HepG2 (cell line): ENCODE measurements at regions not wholly inside any gene's neighbourhood (a gene's known extent, or its start where the extent isn't known, plus 50 kb on each side); places are given as distances from the start of the nearest gene placed in this dataset.
"Not testable (repeated sequence)": the region's sequence is repeated elsewhere in the genome, so short reads cannot be mapped to it uniquely, and the experiment has no call there.

Experiments used
- CEBPG ChIP-seq: IDR thresholded peaks from 2 replicates; pipeline ENCODE4 v1.6.1; 2016
- FOSL2 ChIP-seq: sonication (generic); formaldehyde crosslinking; IDR thresholded peaks from 2 replicates; pipeline ENCODE4 v1.4.0; 2020; ENCODE audit warnings: missing genetic modification reagents
- KAT8 ChIP-seq: IDR thresholded peaks from 2 replicates; pipeline ENCODE4 v1.6.1; 2016; ENCODE audit warnings: missing genetic modification reagents, missing compliant biosample characterization
- LCORL ChIP-seq, 2 experiments: fragments of 450-650 bp in 1 of 2; sonication (generic) in 1 of 2; formaldehyde crosslinking in 1 of 2; IDR thresholded peaks; 2 replicates each; pipeline versions ENCODE4 v1.5.0 to v1.6.1; 2017 to 2020; ENCODE audit warnings: antibody characterized with exemption in 1 of 2, missing genetic modification reagents in 1 of 2
- MED13 ChIP-seq: sonication (generic); formaldehyde crosslinking; IDR thresholded peaks from 2 replicates; pipeline ENCODE4 v1.5.0; 2020; ENCODE audit warnings: missing genetic modification reagents
- MIXL1 ChIP-seq: IDR thresholded peaks from 2 replicates; pipeline ENCODE4 v1.6.1; 2016
- NR2C2 ChIP-seq: sonication (generic); formaldehyde crosslinking; IDR thresholded peaks from 2 replicates; pipeline ENCODE4 v1.4.0; 2020; ENCODE audit warnings: missing genetic modification reagents, mild to moderate bottlenecking, moderate library complexity, borderline replicate concordance
- NR2F6 ChIP-seq, 2 experiments: IDR thresholded peaks; 2 replicates each; pipeline ENCODE4 v1.6.1; 2016; ENCODE audit warnings: antibody characterized with exemption in 1 of 2, mild to moderate bottlenecking in 1 of 2
- SAP130 ChIP-seq: IDR thresholded peaks from 2 replicates; pipeline ENCODE4 v1.6.1; 2016; ENCODE audit warnings: low read depth
- SP5 ChIP-seq: IDR thresholded peaks from 2 replicates; pipeline ENCODE4 v1.6.1; 2016; ENCODE audit warnings: low read depth, borderline replicate concordance
- TBX3 ChIP-seq: fragments of 450-650 bp; IDR thresholded peaks from 2 replicates; pipeline ENCODE4 v1.6.1; 2017; ENCODE audit warnings: antibody characterized with exemption, mild to moderate bottlenecking, inconsistent platforms, borderline replicate concordance
- THAP11 ChIP-seq: IDR thresholded peaks from 2 replicates; pipeline ENCODE4 v1.6.1; 2016; ENCODE audit warnings: missing biosample characterization, missing genetic modification reagents
- ZNF614 ChIP-seq: IDR thresholded peaks from 2 replicates; pipeline ENCODE4 v1.6.1; 2018; ENCODE audit warnings: missing biosample characterization, missing genetic modification reagents, inconsistent platforms, borderline replicate concordance
- ZNF792 ChIP-seq: IDR thresholded peaks from 2 replicates; pipeline ENCODE4 v1.6.1; 2016
- ZSCAN9 ChIP-seq: IDR thresholded peaks from 2 replicates; pipeline ENCODE4 v1.6.1; 2016; ENCODE audit warnings: borderline replicate concordance
- TF ChIP-seq, protein P1 (sequence below): IDR thresholded peaks from 2 replicates; pipeline ENCODE4 v1.6.1; 2016
- TF ChIP-seq, protein P2 (sequence below), 2 experiments: fragments of 450-650 bp in 1 of 2; sonication (generic) in 1 of 2; formaldehyde crosslinking; IDR thresholded peaks; 2 replicates each; pipeline versions ENCODE4 v1.5.0 to v1.8.0; 2020 to 2022; ENCODE audit warnings: mild to moderate bottlenecking in 1 of 2, missing genetic modification reagents in 1 of 2
- TF ChIP-seq, protein P3 (sequence below), 2 experiments: sonication (generic) in 1 of 2; formaldehyde crosslinking in 1 of 2; IDR thresholded peaks; 2 replicates each; pipeline versions ENCODE4 v1.4.0 to v1.6.1; 2018 to 2020; ENCODE audit warnings: missing genetic modification reagents in 2 of 2, borderline replicate concordance in 1 of 2, low read depth in 1 of 2, mild to moderate bottlenecking in 1 of 2, missing biosample characterization in 1 of 2
- TF ChIP-seq, protein P4 (sequence below): sonication (generic); formaldehyde crosslinking; IDR thresholded peaks from 2 replicates; pipeline ENCODE4 v1.5.0; 2020; ENCODE audit warnings: missing genetic modification reagents
- TF ChIP-seq, protein P5 (sequence below): sonication (generic); formaldehyde crosslinking; IDR thresholded peaks from 2 replicates; pipeline ENCODE4 v1.9.0; 2022; ENCODE audit warnings: missing genetic modification reagents, mild to moderate bottlenecking, borderline replicate concordance
- TF ChIP-seq, protein P6 (sequence below): IDR thresholded peaks from 2 replicates; pipeline ENCODE4 v1.6.1; 2016; ENCODE audit warnings: missing genetic modification reagents, missing compliant biosample characterization
- TF ChIP-seq, protein P7 (sequence below): IDR thresholded peaks from 2 replicates; pipeline ENCODE4 v1.6.1; 2016

DNA sequence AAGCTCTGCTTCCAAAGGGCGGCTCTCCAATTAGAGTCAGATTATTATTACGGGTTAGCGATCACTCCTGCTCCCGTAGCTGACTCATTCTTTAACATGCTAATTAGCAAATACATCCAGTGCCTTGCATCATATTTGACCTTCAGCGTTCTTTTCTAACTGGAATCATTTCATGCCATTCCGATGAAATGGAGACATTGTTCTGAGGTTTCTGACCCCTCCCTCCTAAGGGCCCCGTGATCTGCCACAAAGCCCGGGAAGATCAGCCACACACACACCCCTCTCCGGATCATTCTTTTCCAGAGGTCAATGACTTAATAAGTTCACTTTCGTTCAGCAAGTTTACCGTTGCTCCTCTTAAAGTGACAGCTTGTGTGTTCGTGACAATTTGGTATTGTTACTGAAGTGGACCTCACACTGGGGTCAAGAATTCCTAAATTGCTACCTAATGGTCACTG is 200.4 kb downstream of the RTP5 start (continued):
- TF ChIP-seq ZNF792 (peak; percentile 58), MIXL1 (CRISPR knock-in tag) (peak; percentile 26; the same call in 1 of the 2 replicates), SP5 (CRISPR knock-in tag) (peak; percentile 46; the same call in 1 of the 2 replicates), LCORL (IDR thresholded peaks at IDR 0.05) (peak; percentile 59; the same call in 1 of the 2 replicates), THAP11 (CRISPR knock-in tag) (peak; percentile 34; the same call in 1 of the 2 replicates), ZSCAN9 (CRISPR knock-in tag) (0 out of 2 replicates have a peak, but pooled peaks have one; percentile 29), CEBPG (CRISPR knock-in tag) (peak; percentile 85), KAT8 (CRISPR knock-in tag) (peak; percentile 42; the same call in 1 of the 2 replicates), SAP130 (CRISPR knock-in tag) (peak; percentile 70), NR2F6 (IDR thresholded peaks at IDR 0.05) (peak; percentile 75), NR2F6 (CRISPR knock-in tag; IDR thresholded peaks at IDR 0.05) (peak; percentile 76), FOSL2 (peak; percentile 89), ZNF614 (CRISPR knock-in tag) (0 out of 2 replicates have a peak, but pooled peaks have one; percentile 22), MED13 (peak; percentile 37; the same call in 1 of the 2 replicates), TBX3 (0 out of 2 replicates have a peak, but pooled peaks have one; percentile 19), NR2C2 (CRISPR knock-in tag) (peak; percentile 47; the same call in 1 of the 2 replicates)
- TF ChIP-seq, protein P1, sequence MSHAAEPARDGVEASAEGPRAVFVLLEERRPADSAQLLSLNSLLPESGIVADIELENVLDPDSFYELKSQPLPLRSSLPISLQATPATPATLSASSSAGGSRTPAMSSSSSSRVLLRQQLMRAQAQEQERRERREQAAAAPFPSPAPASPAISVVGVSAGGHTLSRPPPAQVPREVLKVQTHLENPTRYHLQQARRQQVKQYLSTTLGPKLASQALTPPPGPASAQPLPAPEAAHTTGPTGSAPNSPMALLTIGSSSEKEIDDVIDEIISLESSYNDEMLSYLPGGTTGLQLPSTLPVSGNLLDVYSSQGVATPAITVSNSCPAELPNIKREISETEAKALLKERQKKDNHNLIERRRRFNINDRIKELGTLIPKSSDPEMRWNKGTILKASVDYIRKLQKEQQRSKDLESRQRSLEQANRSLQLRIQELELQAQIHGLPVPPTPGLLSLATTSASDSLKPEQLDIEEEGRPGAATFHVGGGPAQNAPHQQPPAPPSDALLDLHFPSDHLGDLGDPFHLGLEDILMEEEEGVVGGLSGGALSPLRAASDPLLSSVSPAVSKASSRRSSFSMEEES, result peak; percentile 89
- TF ChIP-seq, protein P2, sequence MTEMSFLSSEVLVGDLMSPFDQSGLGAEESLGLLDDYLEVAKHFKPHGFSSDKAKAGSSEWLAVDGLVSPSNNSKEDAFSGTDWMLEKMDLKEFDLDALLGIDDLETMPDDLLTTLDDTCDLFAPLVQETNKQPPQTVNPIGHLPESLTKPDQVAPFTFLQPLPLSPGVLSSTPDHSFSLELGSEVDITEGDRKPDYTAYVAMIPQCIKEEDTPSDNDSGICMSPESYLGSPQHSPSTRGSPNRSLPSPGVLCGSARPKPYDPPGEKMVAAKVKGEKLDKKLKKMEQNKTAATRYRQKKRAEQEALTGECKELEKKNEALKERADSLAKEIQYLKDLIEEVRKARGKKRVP (CRISPR knock-in tag; IDR thresholded peaks at IDR 0.05), result peak in 1 of 2 experiments; percentile 92; a peak in 2 of 4 replicates
- TF ChIP-seq, protein P3, sequence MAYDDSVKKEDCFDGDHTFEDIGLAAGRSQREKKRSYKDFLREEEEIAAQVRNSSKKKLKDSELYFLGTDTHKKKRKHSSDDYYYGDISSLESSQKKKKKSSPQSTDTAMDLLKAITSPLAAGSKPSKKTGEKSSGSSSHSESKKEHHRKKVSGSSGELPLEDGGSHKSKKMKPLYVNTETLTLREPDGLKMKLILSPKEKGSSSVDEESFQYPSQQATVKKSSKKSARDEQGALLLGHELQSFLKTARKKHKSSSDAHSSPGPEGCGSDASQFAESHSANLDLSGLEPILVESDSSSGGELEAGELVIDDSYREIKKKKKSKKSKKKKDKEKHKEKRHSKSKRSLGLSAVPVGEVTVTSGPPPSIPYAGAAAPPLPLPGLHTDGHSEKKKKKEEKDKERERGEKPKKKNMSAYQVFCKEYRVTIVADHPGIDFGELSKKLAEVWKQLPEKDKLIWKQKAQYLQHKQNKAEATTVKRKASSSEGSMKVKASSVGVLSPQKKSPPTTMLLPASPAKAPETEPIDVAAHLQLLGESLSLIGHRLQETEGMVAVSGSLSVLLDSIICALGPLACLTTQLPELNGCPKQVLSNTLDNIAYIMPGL (CRISPR knock-in tag; IDR thresholded peaks at IDR 0.05; ENCODE audit: borderline replicate concordance in 1 of 2, low read depth in 1 of 2), result peak in 1 of 2 experiments; percentile 21; a peak in 1 of 4 replicates
- TF ChIP-seq, protein P4, sequence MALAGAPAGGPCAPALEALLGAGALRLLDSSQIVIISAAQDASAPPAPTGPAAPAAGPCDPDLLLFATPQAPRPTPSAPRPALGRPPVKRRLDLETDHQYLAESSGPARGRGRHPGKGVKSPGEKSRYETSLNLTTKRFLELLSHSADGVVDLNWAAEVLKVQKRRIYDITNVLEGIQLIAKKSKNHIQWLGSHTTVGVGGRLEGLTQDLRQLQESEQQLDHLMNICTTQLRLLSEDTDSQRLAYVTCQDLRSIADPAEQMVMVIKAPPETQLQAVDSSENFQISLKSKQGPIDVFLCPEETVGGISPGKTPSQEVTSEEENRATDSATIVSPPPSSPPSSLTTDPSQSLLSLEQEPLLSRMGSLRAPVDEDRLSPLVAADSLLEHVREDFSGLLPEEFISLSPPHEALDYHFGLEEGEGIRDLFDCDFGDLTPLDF (CRISPR knock-in tag), result peak; percentile 36; the same call in 1 of the 2 replicates
- not testable (repeated sequence) for TF ChIP-seq LCORL (CRISPR knock-in tag; IDR thresholded peaks at IDR 0.05)
- TF ChIP-seq, protein P5, sequence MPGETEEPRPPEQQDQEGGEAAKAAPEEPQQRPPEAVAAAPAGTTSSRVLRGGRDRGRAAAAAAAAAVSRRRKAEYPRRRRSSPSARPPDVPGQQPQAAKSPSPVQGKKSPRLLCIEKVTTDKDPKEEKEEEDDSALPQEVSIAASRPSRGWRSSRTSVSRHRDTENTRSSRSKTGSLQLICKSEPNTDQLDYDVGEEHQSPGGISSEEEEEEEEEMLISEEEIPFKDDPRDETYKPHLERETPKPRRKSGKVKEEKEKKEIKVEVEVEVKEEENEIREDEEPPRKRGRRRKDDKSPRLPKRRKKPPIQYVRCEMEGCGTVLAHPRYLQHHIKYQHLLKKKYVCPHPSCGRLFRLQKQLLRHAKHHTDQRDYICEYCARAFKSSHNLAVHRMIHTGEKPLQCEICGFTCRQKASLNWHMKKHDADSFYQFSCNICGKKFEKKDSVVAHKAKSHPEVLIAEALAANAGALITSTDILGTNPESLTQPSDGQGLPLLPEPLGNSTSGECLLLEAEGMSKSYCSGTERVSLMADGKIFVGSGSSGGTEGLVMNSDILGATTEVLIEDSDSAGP, result peak; percentile 97; the same call in 1 of the 2 replicates
- TF ChIP-seq, protein P6, sequence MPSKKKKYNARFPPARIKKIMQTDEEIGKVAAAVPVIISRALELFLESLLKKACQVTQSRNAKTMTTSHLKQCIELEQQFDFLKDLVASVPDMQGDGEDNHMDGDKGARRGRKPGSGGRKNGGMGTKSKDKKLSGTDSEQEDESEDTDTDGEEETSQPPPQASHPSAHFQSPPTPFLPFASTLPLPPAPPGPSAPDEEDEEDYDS, result peak; percentile 18; the same call in 1 of the 2 replicates
- TF ChIP-seq, protein P7, sequence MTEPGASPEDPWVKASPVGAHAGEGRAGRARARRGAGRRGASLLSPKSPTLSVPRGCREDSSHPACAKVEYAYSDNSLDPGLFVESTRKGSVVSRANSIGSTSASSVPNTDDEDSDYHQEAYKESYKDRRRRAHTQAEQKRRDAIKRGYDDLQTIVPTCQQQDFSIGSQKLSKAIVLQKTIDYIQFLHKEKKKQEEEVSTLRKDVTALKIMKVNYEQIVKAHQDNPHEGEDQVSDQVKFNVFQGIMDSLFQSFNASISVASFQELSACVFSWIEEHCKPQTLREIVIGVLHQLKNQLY (CRISPR knock-in tag), result 0 out of 2 replicates have a peak, but pooled peaks have one; percentile 46
